OCI-LY3 (cell line): ENCODE measurements at regions not wholly inside any gene's neighbourhood (a gene's known extent, or its start where the extent isn't known, plus 50 kb on each side); places are given as distances from the start of the nearest gene placed in this dataset.

Experiments
- CTCF ChIP-seq: fragments of 200-600, 300-600 bp; sonication (generic); IDR thresholded peaks from 2 replicates; pipeline ENCODE4 v1.5.1; 2014; ENCODE audit warnings: antibody characterized with exemption, low read length, low read depth
- EZH2phosphoT487 ChIP-seq: fragments of 200-600 bp; shearing (Covaris generic); IDR thresholded peaks from 2 replicates; pipeline ENCODE4 v1.6.1; 2018; ENCODE audit warnings: antibody characterized with exemption, mixed run types, low read depth

- no peak for TF ChIP-seq CTCF
- no peak for TF ChIP-seq EZH2phosphoT487
These were observed 117.4 kb upstream of the GNAI1 start for GRCh38 chr7:80017101-80017698.
